PC-3 (cell line): ENCODE measurements at regions not wholly inside any gene's neighbourhood (a gene's known extent, or its start where the extent isn't known, plus 50 kb on each side); places are given as distances from the start of the nearest gene placed in this dataset.

ENCODE experiments used
- CTCF ChIP-seq: fragments of 300-600 bp; sonication (generic); conservative IDR thresholded peaks from 2 replicates; pipeline ENCODE4 v1.5.1; 2017; ENCODE audit warnings: antibody characterized with exemption, low read depth, mild to moderate bottlenecking, low read length
- EZH2 ChIP-seq: fragments of 300-600 bp; sonication (generic); IDR thresholded peaks from one replicate; pipeline ENCODE4 v1.6.1; 2017; ENCODE audit warnings: antibody characterized with exemption, mild to moderate bottlenecking, low read length; ENCODE audit not compliant: unreplicated experiment
- EZH2phosphoT487 ChIP-seq: fragments of 300-600 bp; sonication (generic); IDR thresholded peaks from 2 replicates; pipeline ENCODE4 v1.6.1; 2018; ENCODE audit warnings: mild to moderate bottlenecking, antibody characterized with exemption, low read length, borderline replicate concordance

- no peak for TF ChIP-seq EZH2
- TF ChIP-seq CTCF: no peak
- no peak for TF ChIP-seq EZH2phosphoT487
Measured at GRCh38 chr10:110394898-110395297, 90.2 kb upstream of the SMNDC1 start.
